BLaER1 treated with 17β-estradiol and CSF1 and Interleukin-3, amounts not matched to agents 10 nM and 100 nM (cell line): ENCODE measurements at regions not wholly inside any gene's neighbourhood (a gene's known extent, or its start where the extent isn't known, plus 50 kb on each side); places are given as distances from the start of the nearest gene placed in this dataset.

ENCODE experiments used
- H3K27ac ChIP-seq, 11 experiments: shearing (Covaris generic); formaldehyde crosslinking; 2 replicates each; pipeline ENCODE4 v1.8.1; 2022
- H3K27me3 ChIP-seq, 11 experiments: shearing (Covaris generic); formaldehyde crosslinking; 2 replicates each; pipeline ENCODE4 v1.8.1; 2022
- H3K36me3 ChIP-seq, 11 experiments: shearing (Covaris generic); formaldehyde crosslinking; 2 replicates each; pipeline ENCODE4 v1.8.1; 2022
- H3K4me1 ChIP-seq, 10 experiments: shearing (Covaris generic); formaldehyde crosslinking; 2 replicates each; pipeline ENCODE4 v1.8.1; 2022
- H3K4me2 ChIP-seq, 11 experiments: shearing (Covaris generic); formaldehyde crosslinking; 2 replicates each; pipeline ENCODE4 v1.8.1; 2022
- H3K4me3 ChIP-seq, 10 experiments: shearing (Covaris generic); formaldehyde crosslinking; 2 replicates each; pipeline ENCODE4 v1.8.1; 2022
- H3K9ac ChIP-seq, 11 experiments: shearing (Covaris generic); formaldehyde crosslinking; 2 replicates each; pipeline ENCODE4 v1.8.1; 2022
- H3K9me3 ChIP-seq, 11 experiments: shearing (Covaris generic); formaldehyde crosslinking; replicated peaks in 1 of 11; 2 replicates each; pipeline ENCODE4 v1.8.1; 2022
- H4K20me1 ChIP-seq, 11 experiments: shearing (Covaris generic); formaldehyde crosslinking; 2 replicates each; pipeline ENCODE4 v1.8.1; 2022
- Cebpa-rat ChIP-seq, 11 experiments: shearing (Covaris generic); IDR thresholded peaks; 2 replicates each; pipeline ENCODE4 v1.8.1; 2022

- no peaks in the 10 kb centered on the region for H3K27me3 ChIP-seq
- H3K27ac ChIP-seq, result no peak overlapping the region
- no peaks in the 10 kb centered on the region for H4K20me1 ChIP-seq
- H3K9ac ChIP-seq, result no peak overlapping the region
- no peak overlapping the region for H3K4me2 ChIP-seq
- H3K4me1 ChIP-seq, result no peaks in the 10 kb centered on the region
- H3K9me3 ChIP-seq, result no peaks in the 10 kb centered on the region
- no peak for TF ChIP-seq Cebpa-rat (IDR thresholded peaks at IDR 0.05)
- no peak overlapping the region for H3K4me3 ChIP-seq
- H3K36me3 ChIP-seq, result no peaks in the 10 kb centered on the region
Measured at GRCh38 chr5:88954511-88954910, 71.5 kb upstream of the MEF2C start.

DNA sequence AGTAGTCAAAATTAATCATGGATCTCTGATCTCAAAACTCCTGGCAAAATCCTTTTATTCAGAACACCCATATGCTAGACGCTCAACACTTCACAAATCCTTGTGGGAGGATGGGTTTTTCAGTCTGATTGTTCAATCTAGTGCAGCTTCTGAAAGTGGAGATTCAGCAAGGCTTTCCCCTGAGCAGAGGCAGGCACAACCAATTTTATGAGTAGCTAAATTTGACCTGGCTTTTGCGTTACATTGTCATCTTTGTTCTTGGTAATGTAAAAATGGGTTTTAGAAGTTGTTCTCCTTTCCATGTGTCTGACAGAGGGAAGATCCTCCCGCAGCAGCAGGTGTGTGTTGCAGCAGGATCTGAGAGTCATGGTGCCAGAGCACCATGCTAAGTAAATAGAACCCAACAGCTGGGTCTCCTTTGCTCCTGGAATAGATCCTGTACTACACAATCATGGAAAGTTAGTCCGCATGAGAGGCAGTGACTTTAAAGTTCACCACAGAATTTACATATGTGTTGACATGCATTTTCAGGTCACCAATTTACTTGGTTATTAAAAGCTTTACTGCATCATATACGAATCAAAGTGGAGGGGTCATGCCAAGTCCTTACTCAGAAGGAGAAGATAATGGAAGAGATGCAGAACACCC is 70.1 kb upstream of the MEF2C start:
- no peak overlapping the region for H3K4me3 ChIP-seq
- H3K9me3 ChIP-seq, result no peaks in the 10 kb centered on the region
- H3K9ac ChIP-seq, result no peak overlapping the region
- no peaks in the 10 kb centered on the region for H3K27me3 ChIP-seq
- no peaks in the 10 kb centered on the region for H3K36me3 ChIP-seq
- TF ChIP-seq Cebpa-rat (IDR thresholded peaks at IDR 0.05), result no peak
- no peaks in the 10 kb centered on the region for H3K4me1 ChIP-seq
- H3K4me2 ChIP-seq, result no peak overlapping the region
- no peaks in the 10 kb centered on the region for H4K20me1 ChIP-seq
- H3K27ac ChIP-seq, result no peak overlapping the region

DNA sequence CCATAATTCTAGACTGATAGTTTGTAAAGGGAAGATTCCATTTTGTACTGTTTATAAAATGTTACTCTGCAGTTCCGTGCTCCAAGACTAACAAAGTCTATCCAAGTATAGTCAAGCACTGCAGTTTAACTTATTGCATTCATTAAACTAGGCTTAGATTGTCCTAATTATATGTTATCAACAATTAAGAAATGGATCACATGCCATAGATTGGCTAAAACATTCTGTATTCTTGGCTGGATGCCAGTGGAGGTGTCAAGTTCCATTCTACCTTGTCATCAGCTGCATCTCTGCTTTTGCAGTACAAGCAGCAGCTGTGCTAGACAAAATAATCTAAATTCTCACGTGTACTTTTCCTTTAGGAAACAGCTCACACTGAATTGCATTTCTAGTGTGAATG is 69.4 kb upstream of the MEF2C start:
- Histone ChIP-seq H3K36me3 (no peaks in the 10 kb centered on the region), H4K20me1 (no peaks in the 10 kb centered on the region), H3K4me2 (no peak overlapping the region), H3K27me3 (no peaks in the 10 kb centered on the region), H3K4me3 (no peak overlapping the region), H3K9ac (no peak overlapping the region), H3K27ac (no peak overlapping the region), H3K4me1 (no peaks in the 10 kb centered on the region), H3K9me3 (no peaks in the 10 kb centered on the region)
- TF ChIP-seq Cebpa-rat (IDR thresholded peaks at IDR 0.05), result no peak

DNA sequence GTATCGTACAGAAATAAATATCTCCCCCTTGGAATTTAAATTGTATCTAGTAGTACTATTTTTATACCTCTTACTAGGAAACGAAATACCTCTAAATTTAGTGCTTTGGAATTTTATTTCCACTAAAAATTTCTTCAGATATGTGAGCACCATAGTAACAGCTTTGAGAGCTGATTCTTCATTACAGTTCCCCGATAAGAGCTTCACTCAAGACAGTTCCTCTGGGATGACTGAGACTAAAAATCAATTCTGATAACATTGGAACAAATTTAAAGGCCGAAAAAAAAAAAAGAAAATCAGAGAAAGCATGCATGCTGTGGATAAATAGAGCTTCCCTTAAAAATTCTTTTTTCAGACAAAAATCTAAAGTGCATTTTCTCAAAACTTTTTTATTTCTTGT is 68.5 kb upstream of the MEF2C start:
- H3K27me3 ChIP-seq, result no peaks in the 10 kb centered on the region
- no peak overlapping the region for H3K9ac ChIP-seq
- no peaks in the 10 kb centered on the region for H3K4me1 ChIP-seq
- H3K4me2 ChIP-seq, result no peak overlapping the region
- H3K9me3 ChIP-seq, result no peaks in the 10 kb centered on the region
- H3K4me3 ChIP-seq, result no peak overlapping the region
- H3K27ac ChIP-seq, result no peak overlapping the region
- H3K36me3 ChIP-seq, result no peaks in the 10 kb centered on the region
- TF ChIP-seq Cebpa-rat (IDR thresholded peaks at IDR 0.05), result no peak
- no peaks in the 10 kb centered on the region for H4K20me1 ChIP-seq

DNA sequence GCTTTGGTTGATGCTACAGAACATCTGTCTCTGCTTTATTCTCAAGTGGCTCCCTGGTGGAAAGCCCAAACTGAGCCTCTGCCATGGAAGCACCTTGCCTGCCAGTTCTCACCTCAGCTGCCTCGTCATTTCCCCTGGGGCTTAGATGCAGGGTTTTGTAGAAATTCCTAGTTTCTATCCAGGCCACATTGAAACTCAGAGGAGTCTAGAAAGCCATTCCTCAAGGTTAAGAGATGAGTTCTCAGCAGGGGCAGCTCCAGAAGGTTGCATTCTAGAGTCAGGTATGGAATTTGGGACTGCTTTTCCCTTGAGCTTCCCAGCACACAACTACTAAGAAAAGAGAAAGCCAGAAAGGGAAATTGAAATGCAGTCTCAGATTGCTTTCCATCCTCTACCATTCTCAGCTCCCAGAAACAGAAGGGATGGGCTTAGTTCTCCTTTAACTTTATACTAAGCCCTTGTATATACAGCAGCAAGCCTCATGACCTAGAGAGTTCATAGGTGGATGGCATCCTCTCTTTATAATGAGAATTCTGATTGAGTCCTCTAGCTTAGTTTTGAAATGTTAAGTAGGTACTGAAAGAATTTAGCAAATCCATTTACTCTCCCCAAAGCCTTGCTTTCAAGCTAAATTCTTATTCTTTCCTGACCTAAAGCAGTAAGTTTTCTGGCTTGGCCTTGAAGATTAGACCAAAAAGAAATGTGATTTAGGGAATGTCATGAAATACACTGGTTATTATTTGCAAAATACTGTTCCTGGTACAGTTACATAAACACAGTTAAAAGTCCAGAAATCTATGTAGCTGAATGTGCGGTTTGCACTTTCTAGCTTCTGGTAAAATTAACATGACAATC is 66.0 kb upstream of the MEF2C start:
- no peak overlapping the region for H3K4me2 ChIP-seq
- no peak overlapping the region for H3K27ac ChIP-seq
- no peaks in the 10 kb centered on the region for H3K9me3 ChIP-seq
- H3K4me1 ChIP-seq, result peaks cover 0 to 11% (median 5%) of the 10 kb centered on the region in 10 experiments; a peak in 7 of 20 replicates
- H3K27me3 ChIP-seq, result no peaks in the 10 kb centered on the region
- TF ChIP-seq Cebpa-rat (IDR thresholded peaks at IDR 0.05), result no peak
- H3K9ac ChIP-seq, result no peak overlapping the region
- H3K36me3 ChIP-seq, result no peaks in the 10 kb centered on the region
- no peaks in the 10 kb centered on the region for H4K20me1 ChIP-seq
- H3K4me3 ChIP-seq, result no peak overlapping the region

- peak in 1 of 11 experiments; percentile 29; a peak in 1 of 22 replicates for TF ChIP-seq Cebpa-rat (IDR thresholded peaks at IDR 0.05)
- Histone ChIP-seq H3K9ac (no peak overlapping the region), H3K9me3 (no peaks in the 10 kb centered on the region), H3K27ac (no peak overlapping the region), H3K36me3 (no peaks in the 10 kb centered on the region), H3K4me2 (peak overlapping the region in 4 of 11 experiments; percentile 5 to 25 (median 14); a peak in 2 of 22 replicates), H3K27me3 (no peaks in the 10 kb centered on the region), H3K4me3 (no peak overlapping the region), H4K20me1 (no peaks in the 10 kb centered on the region), H3K4me1 (peaks cover 0 to 22% (median 11%) of the 10 kb centered on the region in 10 experiments; a peak in 10 of 20 replicates)
Measured at GRCh38 chr5:88944751-88945531, 62.0 kb upstream of the MEF2C start.

DNA sequence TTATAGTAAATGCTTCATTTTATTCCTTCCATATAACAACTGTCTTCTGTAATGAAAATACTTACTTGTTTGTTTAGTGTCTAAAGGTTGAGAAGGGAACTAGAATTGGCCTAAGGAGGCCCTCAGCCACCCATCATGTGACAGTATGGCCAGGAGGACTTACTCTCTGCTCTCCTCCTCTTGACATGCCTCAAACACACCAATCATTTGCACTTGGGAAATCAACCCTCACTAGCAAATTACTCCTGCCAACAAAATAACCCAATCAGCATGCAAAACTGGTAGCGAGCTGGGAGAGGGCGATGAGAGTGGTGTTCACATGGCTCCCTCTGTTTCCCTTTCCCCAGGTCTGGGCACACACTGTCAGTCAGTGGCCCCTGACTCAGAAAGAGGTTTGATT is 58.6 kb upstream of the MEF2C start:
- H3K4me3 ChIP-seq, result no peak overlapping the region
- no peak overlapping the region for H3K4me2 ChIP-seq
- H3K9me3 ChIP-seq, result no peaks in the 10 kb centered on the region
- H3K27ac ChIP-seq, result no peak overlapping the region
- peaks cover 0 to 25% (median 14%) of the 10 kb centered on the region in 10 experiments; a peak in 13 of 20 replicates for H3K4me1 ChIP-seq
- no peak overlapping the region for H3K9ac ChIP-seq
- no peak for TF ChIP-seq Cebpa-rat (IDR thresholded peaks at IDR 0.05)
- H3K27me3 ChIP-seq, result no peaks in the 10 kb centered on the region
- no peaks in the 10 kb centered on the region for H4K20me1 ChIP-seq
- 0 out of 22 replicates have a peak, but pooled peaks cover 0 to 3% (median 0%) of the 10 kb centered on the region in 11 experiments for H3K36me3 ChIP-seq

GRCh38 chr5:88940713-88941112 is 57.7 kb upstream of the MEF2C start:
- Histone ChIP-seq H3K27ac (no peak overlapping the region), H3K4me1 (peaks cover 0 to 25% (median 14%) of the 10 kb centered on the region in 10 experiments; a peak in 13 of 20 replicates), H3K4me3 (no peak overlapping the region), H3K4me2 (no peak overlapping the region), H4K20me1 (no peaks in the 10 kb centered on the region), H3K27me3 (no peaks in the 10 kb centered on the region), H3K36me3 (0 out of 22 replicates have a peak, but pooled peaks cover 0 to 3% (median 0%) of the 10 kb centered on the region in 11 experiments), H3K9ac (no peak overlapping the region), H3K9me3 (no peaks in the 10 kb centered on the region)
- TF ChIP-seq Cebpa-rat (IDR thresholded peaks at IDR 0.05), result no peak

DNA sequence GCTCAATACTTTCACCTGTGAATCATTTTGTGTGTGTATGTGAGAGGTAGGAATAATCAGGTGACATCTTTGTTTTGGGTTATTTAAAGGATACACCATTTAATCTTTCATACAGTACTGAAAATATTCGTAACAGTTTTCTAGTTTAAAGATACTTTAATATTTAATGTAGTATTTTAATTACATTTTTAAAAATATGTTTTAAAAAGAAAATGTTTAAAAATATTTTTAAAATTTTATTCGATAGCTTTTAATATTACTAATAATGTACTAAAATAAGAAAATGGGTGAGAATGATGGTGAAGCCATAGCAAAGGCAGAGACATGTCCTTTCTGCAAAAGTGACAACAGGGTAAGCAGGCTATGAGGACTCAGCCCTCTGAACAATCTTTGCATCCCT is 56.3 kb upstream of the MEF2C start:
- no peak overlapping the region for H3K4me3 ChIP-seq
- H3K9ac ChIP-seq, result no peak overlapping the region
- no peak overlapping the region for H3K27ac ChIP-seq
- no peaks in the 10 kb centered on the region for H3K9me3 ChIP-seq
- peaks cover 0 to 20% (median 11%) of the 10 kb centered on the region in 10 experiments; a peak in 13 of 20 replicates for H3K4me1 ChIP-seq
- H3K27me3 ChIP-seq, result no peaks in the 10 kb centered on the region
- no peak for TF ChIP-seq Cebpa-rat (IDR thresholded peaks at IDR 0.05)
- no peak overlapping the region for H3K4me2 ChIP-seq
- no peaks in the 10 kb centered on the region for H4K20me1 ChIP-seq
- H3K36me3 ChIP-seq, result 0 out of 22 replicates have a peak, but pooled peaks cover 0 to 3% (median 0%) of the 10 kb centered on the region in 11 experiments
